ENCODE measurements at regions not wholly inside any gene's neighbourhood (a gene's known extent, or its start where the extent isn't known, plus 50 kb on each side); places are given as distances from the start of the nearest gene placed in this dataset.

GRCh38 chr14:78086342-78086741 lies 83.8 kb upstream of the NRXN3 start:
- TF ChIP-seq CTCF (conservative IDR thresholded peaks at IDR 0.05; ENCODE audit: low read length) (no peak), EZH2phosphoT487 (IDR thresholded peaks at IDR 0.05; ENCODE audit: borderline replicate concordance) (no peak)

Data from Loucy (cell line).